ENCODE measurements at regions not wholly inside any gene's neighbourhood (a gene's known extent, or its start where the extent isn't known, plus 50 kb on each side); places are given as distances from the start of the nearest gene placed in this dataset.

GRCh38 chr10:6305401-6306321, 102.9 kb downstream of the PFKFB3 start:
- TF ChIP-seq CTCF (IDR thresholded peaks at IDR 0.05; ENCODE audit: low read depth, low read length, poor library complexity, severe bottlenecking) (no peak), EZH2phosphoT487 (IDR thresholded peaks at IDR 0.05; ENCODE audit: borderline replicate concordance, low read length) (no peak)
